ENCODE measurements at regions not wholly inside any gene's neighbourhood (a gene's known extent, or its start where the extent isn't known, plus 50 kb on each side); places are given as distances from the start of the nearest gene placed in this dataset.

- Histone ChIP-seq H3K9me3 (ENCODE audit: control insufficient read depth in 2 of 3, insufficient read depth in 1 of 3, low read length in 3 of 3) (no peaks in the 10 kb centered on the region), H3K36me3 (ENCODE audit: control insufficient read depth in 2 of 3, insufficient read depth in 3 of 3, low read length in 3 of 3) (no peaks in the 10 kb centered on the region), H3K4me1 (ENCODE audit: control insufficient read depth in 2 of 3, insufficient read depth in 2 of 3, low read depth in 1 of 3, low read length in 3 of 3) (peaks cover 0 to 12% (median 0%) of the 10 kb centered on the region in 3 donors), H3K9ac (ENCODE audit: low read length in 3 of 3) (no peak overlapping the region), H3K4me3 (ENCODE audit: low read length in 3 of 3) (peak overlapping the region in 1 of 3 donors; percentile 21), H3K27me3 (ENCODE audit: control insufficient read depth, insufficient read depth, low read length) (no peaks in the 10 kb centered on the region), H3K27ac (ENCODE audit: low read depth in 2 of 2, low read length in 2 of 2) (no peak overlapping the region)
- FAIRE-seq (no peak), DNase-seq (peak; percentile 72 to 91 (median 82))
- no peak for TF ChIP-seq CTCF (IDR thresholded peaks at IDR 0.05; ENCODE audit: borderline replicate concordance, extremely low read depth, insufficient read depth)
- intact Hi-C loops (cut with DNase I), result no loop called here
Observed at GRCh38 chr4:57194068-57194611, 84.0 kb upstream of the IGFBP7 start.

- FAIRE-seq (no peak), DNase-seq (peak in 4 of 5 donors; percentile 49 to 75 (median 60))
- Histone ChIP-seq H3K27ac (ENCODE audit: low read depth in 2 of 2, low read length in 2 of 2) (no peak overlapping the region), H3K4me1 (ENCODE audit: control insufficient read depth in 2 of 3, insufficient read depth in 2 of 3, low read depth in 1 of 3, low read length in 3 of 3) (peaks cover 0 to 12% (median 0%) of the 10 kb centered on the region in 3 donors), H3K27me3 (ENCODE audit: control insufficient read depth, insufficient read depth, low read length) (no peaks in the 10 kb centered on the region), H3K36me3 (ENCODE audit: control insufficient read depth in 2 of 3, insufficient read depth in 3 of 3, low read length in 3 of 3) (no peaks in the 10 kb centered on the region), H3K9ac (ENCODE audit: low read length in 3 of 3) (no peak overlapping the region), H3K4me3 (ENCODE audit: low read length in 3 of 3) (no peak overlapping the region), H3K9me3 (ENCODE audit: control insufficient read depth in 2 of 3, insufficient read depth in 1 of 3, low read length in 3 of 3) (no peaks in the 10 kb centered on the region)
- no peak for TF ChIP-seq CTCF (IDR thresholded peaks at IDR 0.05; ENCODE audit: borderline replicate concordance, extremely low read depth, insufficient read depth)
- intact Hi-C loops (cut with DNase I), result no loop called here
Observed at GRCh38 chr4:57193209-57193810, 83.1 kb upstream of the IGFBP7 start.

GRCh38 chr4:57191523-57192034 is 81.4 kb upstream of the IGFBP7 start:
- DNase-seq (peak in 4 of 5 donors; percentile 83 to 95 (median 90)), FAIRE-seq (no peak)
- H3K27ac ChIP-seq (ENCODE audit: low read depth in 2 of 2, low read length in 2 of 2), result no peak overlapping the region
- H3K9me3 ChIP-seq (ENCODE audit: control insufficient read depth in 2 of 3, insufficient read depth in 1 of 3, low read length in 3 of 3), result no peaks in the 10 kb centered on the region
- no peak overlapping the region for H3K4me3 ChIP-seq (ENCODE audit: low read length in 3 of 3)
- no peaks in the 10 kb centered on the region for H3K27me3 ChIP-seq (ENCODE audit: control insufficient read depth, insufficient read depth, low read length)
- H3K36me3 ChIP-seq (ENCODE audit: control insufficient read depth in 2 of 3, insufficient read depth in 3 of 3, low read length in 3 of 3), result no peaks in the 10 kb centered on the region
- peaks cover 0 to 12% (median 0%) of the 10 kb centered on the region in 3 donors for H3K4me1 ChIP-seq (ENCODE audit: control insufficient read depth in 2 of 3, insufficient read depth in 2 of 3, low read depth in 1 of 3, low read length in 3 of 3)
- no peak for TF ChIP-seq CTCF (IDR thresholded peaks at IDR 0.05; ENCODE audit: borderline replicate concordance, extremely low read depth, insufficient read depth)
- intact Hi-C loops (cut with DNase I), result no loop called here
- no peak overlapping the region for H3K9ac ChIP-seq (ENCODE audit: low read length in 3 of 3)

Measured in kidney (tissue), 13 donors.